Esophagus muscularis mucosa (tissue), 4 donors: ENCODE measurements at regions not wholly inside any gene's neighbourhood (a gene's known extent, or its start where the extent isn't known, plus 50 kb on each side); places are given as distances from the start of the nearest gene placed in this dataset.
"Not testable (repeated sequence)": the region's sequence is repeated elsewhere in the genome, so short reads cannot be mapped to it uniquely, and the experiment has no call there.

Source experiments
- DNase-seq: peaks from one replicate; pipeline ENCODE4 v3.0.0-alpha.2; 2017; ENCODE audit errors: extremely low spot score
- H3K27ac ChIP-seq, 4 donors: fragments of 200-600 bp; sonication (generic); replicated peaks in 1 of 4; 1 replicate in 3 of 4; 2 replicates in 1 of 4; pipeline ENCODE4 v1.5.1; 2016 to 2019; ENCODE audit warnings: mild to moderate bottlenecking in 1 of 4
- H3K27me3 ChIP-seq, 4 donors: fragments of 200-600 bp; sonication (generic); one replicate each; pipeline versions ENCODE4 v1.5.1 to v1.6.0; 2016 to 2019
- H3K36me3 ChIP-seq, 4 donors: fragments of 200-600 bp; sonication (generic); one replicate each; pipeline ENCODE4 v1.5.1; 2016 to 2019
- H3K4me1 ChIP-seq, 4 donors: fragments of 200-600 bp; sonication (generic); one replicate each; pipeline ENCODE4 v1.5.1; 2016 to 2019
- H3K4me3 ChIP-seq, 4 donors: fragments of 200-600 bp; sonication (generic); 1 replicate in 2 of 4; 2 replicates in 2 of 4; pipeline ENCODE4 v1.5.1; 2016 to 2019; ENCODE audit warnings: mild to moderate bottlenecking in 4 of 4, moderate library complexity in 1 of 4
- H3K9me3 ChIP-seq, 4 donors: fragments of 200-600 bp; sonication (generic); 1 replicate in 3 of 4; 2 replicates in 1 of 4; pipeline ENCODE4 v1.5.1; 2016 to 2019
- CTCF ChIP-seq, 3 experiments: fragments of 200-600 bp in 2 of 3; fragments of 450-650 bp in 1 of 3; sonication (generic) in 2 of 3; IDR thresholded peaks; one replicate each; pipeline ENCODE4 v1.5.1; 2017 to 2019; ENCODE audit warnings: antibody characterized with exemption in 3 of 3, mild to moderate bottlenecking in 2 of 3, moderate library complexity in 1 of 3
- EP300 ChIP-seq: sonication (generic); formaldehyde crosslinking; IDR thresholded peaks from one replicate; pipeline ENCODE4 v1.6.1; 2017; ENCODE audit warnings: antibody characterized with exemption
- POLR2A ChIP-seq: fragments of 450-650 bp; IDR thresholded peaks from one replicate; pipeline ENCODE4 v1.6.1; 2017; ENCODE audit warnings: antibody characterized with exemption, moderate library complexity, mild to moderate bottlenecking, low read depth
- POLR2AphosphoS5 ChIP-seq, 2 donors: sonication (generic); formaldehyde crosslinking; IDR thresholded peaks; one replicate each; pipeline ENCODE4 v1.6.1; 2017; ENCODE audit warnings: antibody characterized with exemption in 2 of 2
- WGBS: methylation state at CpG from one replicate; pipeline ENCODE4 v1.1.5; 2018; 5-methylcytosine and 5-hydroxymethylcytosine counted together
- intact Hi-C: fragments of 100-400 bp; cut with DNase I; formaldehyde crosslinking; loops from one replicate; pipeline ENCODE4 v1.15.1; 2023

GRCh38 chr7:93810561-93810960, 80.0 kb downstream of the TFPI2 start:
- intact Hi-C loops: no loop called here
- TF ChIP-seq POLR2A (no peak), CTCF (IDR thresholded peaks at IDR 0.05) (no peak), POLR2AphosphoS5 (IDR thresholded peaks at IDR 0.05) (no peak), EP300 (no peak)
- Histone ChIP-seq H3K27me3 (no peaks in the 10 kb centered on the region), H3K27ac (no peak overlapping the region), H3K36me3 (no peaks in the 10 kb centered on the region), H3K9me3 (no peaks in the 10 kb centered on the region), H3K4me1 (no peaks in the 10 kb centered on the region), H3K4me3 (no peak overlapping the region)
- no peak for DNase-seq

GRCh38 chr7:93804726-93805125, 85.8 kb downstream of the TFPI2 start:
- Histone ChIP-seq H3K27me3 (no peaks in the 10 kb centered on the region), H3K36me3 (no peaks in the 10 kb centered on the region), H3K4me1 (no peaks in the 10 kb centered on the region), H3K4me3 (no peak overlapping the region), H3K9me3 (peaks cover 0 to 3% (median 0%) of the 10 kb centered on the region in 4 donors), H3K27ac (no peak overlapping the region)
- DNase-seq: no peak
- 85% methylated on average over 3 of the region's 3 CpGs for WGBS
- no peak for TF ChIP-seq POLR2A
- TF ChIP-seq POLR2AphosphoS5 (IDR thresholded peaks at IDR 0.05): no peak
- no peak for TF ChIP-seq EP300
- no peak for TF ChIP-seq CTCF (IDR thresholded peaks at IDR 0.05)
- intact Hi-C loops: no loop called here

- 67% methylated on average over 5 of the region's 5 CpGs for WGBS
- H3K9me3 ChIP-seq: peaks cover 0 to 3% (median 0%) of the 10 kb centered on the region in 4 donors
- TF ChIP-seq CTCF (IDR thresholded peaks at IDR 0.05): peak in 2 of 3 experiments; percentile 9 to 25
- TF ChIP-seq POLR2A: no peak
- intact Hi-C loops: no loop called here
- no peak for DNase-seq
- H3K4me1 ChIP-seq: no peaks in the 10 kb centered on the region
- H3K4me3 ChIP-seq: no peak overlapping the region
- H3K27ac ChIP-seq: no peak overlapping the region
- no peaks in the 10 kb centered on the region for H3K27me3 ChIP-seq
- no peaks in the 10 kb centered on the region for H3K36me3 ChIP-seq
These were observed 90.7 kb downstream of the TFPI2 start for GRCh38 chr7:93799750-93800357.

- intact Hi-C loops, H3K27ac ChIP-seq, H3K4me3 ChIP-seq, H3K9me3 ChIP-seq, H3K27me3 ChIP-seq, DNase-seq, H3K4me1 ChIP-seq, H3K36me3 ChIP-seq: not testable (repeated sequence)
- 79% methylated on average over 6 of the region's 33 CpGs for WGBS
These were observed 97.4 kb downstream of the TFPI2 start for GRCh38 chr7:93793084-93793697.

- intact Hi-C loops: no loop called here
- 72% methylated on average over 3 of the region's 3 CpGs for WGBS
- no peaks in the 10 kb centered on the region for H3K36me3 ChIP-seq
- DNase-seq: no peak
- H3K27ac ChIP-seq: no peak overlapping the region
- no peaks in the 10 kb centered on the region for H3K9me3 ChIP-seq
- H3K4me1 ChIP-seq: no peaks in the 10 kb centered on the region
- no peak overlapping the region for H3K4me3 ChIP-seq
- TF ChIP-seq POLR2A (no peak), CTCF (IDR thresholded peaks at IDR 0.05) (no peak), POLR2AphosphoS5 (IDR thresholded peaks at IDR 0.05) (no peak), EP300 (no peak)
- H3K27me3 ChIP-seq: no peaks in the 10 kb centered on the region
These were observed 111.4 kb downstream of the TFPI2 start for GRCh38 chr7:93779115-93779514.
